ENCODE measurements at regions not wholly inside any gene's neighbourhood (a gene's known extent, or its start where the extent isn't known, plus 50 kb on each side); places are given as distances from the start of the nearest gene placed in this dataset.
A peak's percentile ranks its signal among the peaks of the same experiment; 100 is the strongest.

DNA sequence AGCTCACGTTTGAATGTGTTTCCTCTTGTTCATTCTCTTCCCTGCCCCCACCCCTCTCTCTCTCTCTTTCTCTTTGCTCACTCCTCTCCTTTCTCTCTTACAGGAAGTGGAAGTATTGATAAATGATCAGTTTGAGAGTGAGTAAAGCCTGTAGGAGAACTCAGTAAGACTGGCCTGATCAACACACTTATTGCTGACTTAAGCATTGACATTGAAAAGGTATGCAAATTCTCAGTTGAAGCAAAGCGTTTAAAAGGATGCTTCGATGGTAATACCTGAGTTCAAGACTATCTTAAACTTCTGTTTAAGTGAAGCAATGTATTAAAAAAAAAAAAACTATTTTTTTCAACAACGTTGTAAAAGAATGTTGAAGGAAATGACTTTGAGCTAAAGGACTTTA lies 115.7 kb upstream of the DDX18 start:
- Mint-ChIP-seq H3K4me3 (no peak overlapping the region), H3K4me1 (no peaks in the 10 kb centered on the region), H3K36me3 (ENCODE audit: low read depth) (no peaks in the 10 kb centered on the region), H3K27me3 (ENCODE audit: low read depth) (no peaks in the 10 kb centered on the region), H3K9me3 (no peaks in the 10 kb centered on the region), H3K27ac (no peak overlapping the region)
- TF ChIP-seq, protein P1, sequence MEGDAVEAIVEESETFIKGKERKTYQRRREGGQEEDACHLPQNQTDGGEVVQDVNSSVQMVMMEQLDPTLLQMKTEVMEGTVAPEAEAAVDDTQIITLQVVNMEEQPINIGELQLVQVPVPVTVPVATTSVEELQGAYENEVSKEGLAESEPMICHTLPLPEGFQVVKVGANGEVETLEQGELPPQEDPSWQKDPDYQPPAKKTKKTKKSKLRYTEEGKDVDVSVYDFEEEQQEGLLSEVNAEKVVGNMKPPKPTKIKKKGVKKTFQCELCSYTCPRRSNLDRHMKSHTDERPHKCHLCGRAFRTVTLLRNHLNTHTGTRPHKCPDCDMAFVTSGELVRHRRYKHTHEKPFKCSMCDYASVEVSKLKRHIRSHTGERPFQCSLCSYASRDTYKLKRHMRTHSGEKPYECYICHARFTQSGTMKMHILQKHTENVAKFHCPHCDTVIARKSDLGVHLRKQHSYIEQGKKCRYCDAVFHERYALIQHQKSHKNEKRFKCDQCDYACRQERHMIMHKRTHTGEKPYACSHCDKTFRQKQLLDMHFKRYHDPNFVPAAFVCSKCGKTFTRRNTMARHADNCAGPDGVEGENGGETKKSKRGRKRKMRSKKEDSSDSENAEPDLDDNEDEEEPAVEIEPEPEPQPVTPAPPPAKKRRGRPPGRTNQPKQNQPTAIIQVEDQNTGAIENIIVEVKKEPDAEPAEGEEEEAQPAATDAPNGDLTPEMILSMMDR (IDR thresholded peaks at IDR 0.05; ENCODE audit: unreplicated experiment in 3 of 3) = no peak

DNA sequence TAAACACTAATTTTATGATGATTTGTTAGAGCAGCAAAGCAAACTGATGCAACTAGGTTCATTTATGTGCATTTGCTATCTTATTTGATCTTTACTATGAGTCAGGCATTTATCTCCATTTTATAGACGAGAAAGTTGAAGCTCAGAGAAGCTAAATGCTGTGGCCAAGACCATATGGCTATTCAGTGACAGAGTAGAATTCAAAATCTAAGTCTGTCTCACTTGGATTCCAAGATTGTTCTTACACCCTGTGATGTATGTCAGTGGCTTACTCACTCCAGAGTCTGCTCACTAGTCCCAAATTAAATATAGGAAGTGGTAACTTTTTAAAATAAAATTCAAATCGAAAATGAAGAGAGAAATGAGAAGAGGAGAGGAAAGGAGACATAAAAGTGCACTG lies 114.0 kb upstream of the DDX18 start:
- no peaks in the 10 kb centered on the region for H3K9me3 Mint-ChIP-seq
- TF ChIP-seq, protein P1 (IDR thresholded peaks at IDR 0.05; ENCODE audit: unreplicated experiment in 3 of 3) = no peak
- H3K4me1 Mint-ChIP-seq = no peaks in the 10 kb centered on the region
- H3K36me3 Mint-ChIP-seq (ENCODE audit: low read depth) = no peaks in the 10 kb centered on the region
- H3K27ac Mint-ChIP-seq = no peak overlapping the region
- H3K27me3 Mint-ChIP-seq (ENCODE audit: low read depth) = no peaks in the 10 kb centered on the region
- no peak overlapping the region for H3K4me3 Mint-ChIP-seq

DNA sequence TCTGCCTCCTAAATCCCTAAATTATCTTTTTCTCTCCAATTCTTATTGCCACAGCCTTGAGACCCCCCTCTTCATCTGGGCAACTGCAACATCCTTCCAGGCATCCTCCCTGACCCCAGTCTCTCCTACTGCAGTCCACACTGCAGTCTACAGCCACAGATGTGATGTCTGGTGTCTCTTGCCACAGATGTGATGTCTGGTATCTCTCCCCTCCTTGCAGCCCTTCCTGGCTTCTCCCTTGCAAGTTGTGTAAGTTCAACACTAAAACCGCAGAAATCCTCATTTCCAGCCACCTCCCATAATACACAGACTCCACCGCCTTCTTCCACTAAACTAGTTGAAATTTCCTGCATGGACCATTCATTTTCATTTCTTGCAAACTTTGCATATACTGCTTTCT lies 113.1 kb upstream of the DDX18 start:
- Mint-ChIP-seq H3K36me3 (ENCODE audit: low read depth) (no peaks in the 10 kb centered on the region), H3K27ac (no peak overlapping the region), H3K27me3 (ENCODE audit: low read depth) (peaks cover 2% of the 10 kb centered on the region), H3K9me3 (no peaks in the 10 kb centered on the region), H3K4me3 (no peak overlapping the region), H3K4me1 (no peaks in the 10 kb centered on the region)
- TF ChIP-seq, protein P1 (IDR thresholded peaks at IDR 0.05; ENCODE audit: unreplicated experiment in 3 of 3) = no peak

DNA sequence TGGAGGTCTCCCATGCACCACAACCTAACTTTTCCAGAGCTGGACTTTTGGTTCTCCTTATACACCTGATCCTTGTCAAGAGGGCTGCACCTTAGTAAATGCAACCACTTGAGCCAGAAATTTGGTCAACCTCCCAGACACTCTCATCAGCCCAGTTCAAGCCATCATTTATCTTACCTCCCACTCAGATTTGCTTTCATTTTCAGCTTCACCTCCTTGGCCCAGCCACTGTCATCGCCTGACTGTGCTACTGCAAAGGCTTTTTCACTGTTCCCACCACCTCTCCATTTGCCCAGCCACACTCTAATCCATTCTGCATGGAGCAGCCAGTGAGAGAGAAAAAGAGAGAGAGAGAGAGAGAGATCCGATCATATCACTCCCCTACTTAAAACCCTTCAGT lies 112.4 kb upstream of the DDX18 start:
- Mint-ChIP-seq H3K27ac (no peak overlapping the region), H3K4me3 (no peak overlapping the region), H3K4me1 (no peaks in the 10 kb centered on the region), H3K27me3 (ENCODE audit: low read depth) (peaks cover 3% of the 10 kb centered on the region), H3K36me3 (ENCODE audit: low read depth) (no peaks in the 10 kb centered on the region), H3K9me3 (no peaks in the 10 kb centered on the region)
- TF ChIP-seq, protein P1 (IDR thresholded peaks at IDR 0.05; ENCODE audit: unreplicated experiment in 3 of 3) = no peak

DNA sequence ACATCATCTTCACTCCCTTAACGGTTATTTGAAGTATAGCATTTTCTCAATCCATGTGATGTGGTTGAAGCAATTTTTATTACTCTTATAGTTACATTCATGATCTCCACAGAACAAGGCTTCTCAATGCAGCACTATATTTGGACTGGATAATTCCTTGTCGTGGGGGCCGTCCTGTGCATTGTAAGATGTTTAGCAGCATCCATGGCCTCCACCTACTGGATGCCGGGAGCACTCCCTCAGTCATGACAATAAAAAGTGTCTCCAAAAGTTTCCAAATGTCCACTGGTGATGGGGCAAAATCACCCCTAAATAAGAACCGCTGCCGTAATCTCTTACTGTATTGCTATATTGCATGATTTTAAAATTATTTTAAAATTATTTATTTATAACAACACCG lies 110.6 kb upstream of the DDX18 start:
- no peak overlapping the region for H3K27ac Mint-ChIP-seq
- H3K4me1 Mint-ChIP-seq = no peaks in the 10 kb centered on the region
- peaks cover 3% of the 10 kb centered on the region for H3K27me3 Mint-ChIP-seq (ENCODE audit: low read depth)
- no peaks in the 10 kb centered on the region for H3K36me3 Mint-ChIP-seq (ENCODE audit: low read depth)
- TF ChIP-seq, protein P1 (IDR thresholded peaks at IDR 0.05; ENCODE audit: unreplicated experiment in 3 of 3) = peak in 1 of 3 experiments; percentile 25
- no peak overlapping the region for H3K4me3 Mint-ChIP-seq
- H3K9me3 Mint-ChIP-seq = no peaks in the 10 kb centered on the region

DNA sequence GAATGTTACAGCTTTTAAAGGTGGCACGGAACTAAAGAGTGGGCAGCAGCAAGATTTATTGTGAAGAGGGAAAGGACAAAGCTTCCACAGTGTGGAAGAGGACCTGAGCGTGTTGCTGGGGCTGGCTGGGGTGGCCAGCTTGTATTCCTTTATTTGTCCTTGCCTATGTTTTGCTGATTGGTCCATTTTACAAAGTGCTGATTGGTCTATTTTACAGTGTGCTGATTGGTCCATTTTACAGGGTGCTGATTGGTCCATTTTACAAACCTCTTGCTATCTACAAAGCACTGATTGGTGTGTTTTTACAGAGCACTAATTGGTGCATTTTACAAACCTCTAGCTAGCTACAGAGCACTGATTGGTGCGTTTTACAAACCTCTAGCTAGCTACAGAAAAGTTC lies 109.7 kb upstream of the DDX18 start:
- H3K36me3 Mint-ChIP-seq (ENCODE audit: low read depth) = no peaks in the 10 kb centered on the region
- H3K4me1 Mint-ChIP-seq = no peaks in the 10 kb centered on the region
- H3K27ac Mint-ChIP-seq = no peak overlapping the region
- H3K4me3 Mint-ChIP-seq = no peak overlapping the region
- TF ChIP-seq, protein P1 (IDR thresholded peaks at IDR 0.05; ENCODE audit: unreplicated experiment in 3 of 3) = no peak
- peaks cover 3% of the 10 kb centered on the region for H3K27me3 Mint-ChIP-seq (ENCODE audit: low read depth)
- no peaks in the 10 kb centered on the region for H3K9me3 Mint-ChIP-seq

Data from nephron (organoid).